ENCODE measurements at regions not wholly inside any gene's neighbourhood (a gene's known extent, or its start where the extent isn't known, plus 50 kb on each side); places are given as distances from the start of the nearest gene placed in this dataset.

- peak; percentile 67 for DNase-seq (ENCODE audit: low spot score)
Measured at GRCh38 chr6:138007014-138007472, 100.2 kb downstream of the PERP start.

GRCh38 chr6:138008791-138009190 lies 98.4 kb downstream of the PERP start:
- DNase-seq (ENCODE audit: low spot score) = no peak

- no peak for DNase-seq (ENCODE audit: low spot score)
Measured at GRCh38 chr6:138011413-138011812, 95.8 kb downstream of the PERP start.

- DNase-seq (ENCODE audit: low spot score) = no peak
Measured at GRCh38 chr6:138012682-138013081, 94.5 kb downstream of the PERP start.

- no peak for DNase-seq (ENCODE audit: low spot score)
Measured at GRCh38 chr6:138013959-138014358, 93.3 kb downstream of the PERP start.

GRCh38 chr6:138017166-138017757 lies 90.0 kb downstream of the PERP start:
- no peak for DNase-seq (ENCODE audit: low spot score)

- no peak for DNase-seq (ENCODE audit: low spot score)
Measured at GRCh38 chr6:138018297-138018696, 88.9 kb downstream of the PERP start.

GRCh38 chr6:138025528-138025978 lies 81.7 kb downstream of the PERP start:
- DNase-seq (ENCODE audit: low spot score) = no peak

GRCh38 chr6:138026342-138026741 lies 80.9 kb downstream of the PERP start:
- no peak for DNase-seq (ENCODE audit: low spot score)

- DNase-seq (ENCODE audit: low spot score) = no peak
Measured at GRCh38 chr6:138028893-138029292, 78.3 kb downstream of the PERP start.

GRCh38 chr6:138030872-138031271 lies 76.3 kb downstream of the PERP start:
- DNase-seq (ENCODE audit: low spot score) = no peak

GRCh38 chr6:138031417-138031816 lies 75.8 kb downstream of the PERP start:
- no peak for DNase-seq (ENCODE audit: low spot score)

GRCh38 chr6:138031850-138032249 lies 75.4 kb downstream of the PERP start:
- DNase-seq (ENCODE audit: low spot score) = no peak

- no peak for DNase-seq (ENCODE audit: low spot score)
Measured at GRCh38 chr6:138032571-138032970, 74.6 kb downstream of the PERP start.

- no peak for DNase-seq (ENCODE audit: low spot score)
Measured at GRCh38 chr6:138034229-138034628, 73.0 kb downstream of the PERP start.

GRCh38 chr6:138035070-138035469 lies 72.1 kb downstream of the PERP start:
- DNase-seq (ENCODE audit: low spot score) = no peak

GRCh38 chr6:138036111-138036510 lies 71.1 kb downstream of the PERP start:
- DNase-seq (ENCODE audit: low spot score) = no peak

- no peak for DNase-seq (ENCODE audit: low spot score)
Measured at GRCh38 chr6:138037009-138037504, 70.2 kb downstream of the PERP start.

- no peak for DNase-seq (ENCODE audit: low spot score)
Measured at GRCh38 chr6:138038142-138038870, 68.9 kb downstream of the PERP start.

Data from AG20443 (cell line).